A549 (cell line): ENCODE measurements at regions not wholly inside any gene's neighbourhood (a gene's known extent, or its start where the extent isn't known, plus 50 kb on each side); places are given as distances from the start of the nearest gene placed in this dataset.

ENCODE experiments used
- ATAC-seq, 2 experiments: fragments of 200-7000 bp in 1 of 2; fragments of >200 bp in 1 of 2; cut with Nextera tagmentation in 1 of 2; cut with Tn5 transposase in 1 of 2; 3 replicates each; pipeline versions ENCODE4 v1.8.0 to v1.9.1; 2018 to 2020; ENCODE audit warnings: mild to moderate bottlenecking in 1 of 2, moderate library complexity in 1 of 2
- CTCF ChIA-PET: fragments of 300-600 bp; sonication (Branson Sonifier 250); formaldehyde crosslinking; extraction: SDS; loops from one replicate; lab custom pipeline; 2021; ENCODE audit warnings: antibody characterized with exemption, inconsistent platforms; lab: Yijun Ruan, JAX
- POLR2A ChIA-PET: fragments of 350-600 bp; formaldehyde crosslinking; extraction: SDS; loops from one replicate; lab custom pipeline; 2021; ENCODE audit warnings: antibody characterized with exemption, inconsistent platforms; lab: Yijun Ruan, JAX
- DNase-seq, 2 experiments: peaks; one replicate each; pipeline versions ENCODE4 v3.0.0 to v3.0.0-alpha.2; 2011 to 2016; ENCODE audit warnings: low read depth in 1 of 2, low spot score in 1 of 2
- FAIRE-seq: peaks from 2 replicates; lab custom pipeline; 2011; peaks lifted over from hg19 to GRCh38; lab: Jason Lieb, UNC
- H3K27ac ChIP-seq, 2 experiments: fragments of >200 bp; sonication (Bioruptor Twin); formaldehyde crosslinking; 3 replicates each; pipeline ENCODE4 v1.5.1; 2016 to 2017
- H3K4me1 ChIP-seq: fragments of >200 bp; sonication (Bioruptor Twin); formaldehyde crosslinking; 3 replicates; pipeline ENCODE4 v1.6.1; 2016
- H3K4me2 ChIP-seq: fragments of >200 bp; sonication (Bioruptor Twin); formaldehyde crosslinking; 3 replicates; pipeline ENCODE4 v1.6.1; 2016
- H3K4me3 ChIP-seq: fragments of >200 bp; sonication (Bioruptor Twin); formaldehyde crosslinking; 3 replicates; pipeline ENCODE4 v1.5.1; 2016
- H3K9me3 ChIP-seq: fragments of >200 bp; sonication (Bioruptor Twin); formaldehyde crosslinking; 3 replicates; pipeline ENCODE4 v1.6.1; 2016
- BCL3 ChIP-seq: fragments of >200 bp; sonication (Bioruptor Twin); formaldehyde crosslinking; IDR thresholded peaks from 3 replicates; pipeline ENCODE4 v1.6.1; 2016
- BHLHE40 ChIP-seq: IDR thresholded peaks from 2 replicates; pipeline ENCODE4 v1.6.1; 2012; ENCODE audit warnings: low read depth, low read length, inconsistent platforms
- CBX2 ChIP-seq: fragments of 200-600 bp; sonication (generic); IDR thresholded peaks from 2 replicates; pipeline ENCODE4 v1.6.1; 2016; ENCODE audit warnings: low read depth, mild to moderate bottlenecking, borderline replicate concordance
- CBX8 ChIP-seq: fragments of 200-600 bp; sonication (generic); IDR thresholded peaks from 2 replicates; pipeline ENCODE4 v1.6.1; 2016
- CTCF ChIP-seq: fragments of >200 bp; sonication (Bioruptor Twin); formaldehyde crosslinking; IDR thresholded peaks from 3 replicates; pipeline ENCODE4 v1.5.1; 2016
- FOSB ChIP-seq: fragments of 250-450 bp; sonication (Bioruptor Pico); IDR thresholded peaks from 2 replicates; pipeline ENCODE4 v1.5.0; 2020; ENCODE audit warnings: mild to moderate bottlenecking, moderate library complexity
- FOXS1 ChIP-seq: fragments of 250-450 bp; sonication (Bioruptor Pico); IDR thresholded peaks from 2 replicates; pipeline ENCODE4 v1.5.0; 2020; ENCODE audit warnings: mild to moderate bottlenecking, moderate library complexity
- HDAC2 ChIP-seq: fragments of 200-600 bp; sonication (generic); IDR thresholded peaks from 2 replicates; pipeline ENCODE4 v1.6.1; 2016
- HOXA7 ChIP-seq: fragments of 250-450 bp; sonication (Bioruptor Pico); IDR thresholded peaks from 2 replicates; pipeline ENCODE4 v1.5.0; 2020; ENCODE audit warnings: mild to moderate bottlenecking, moderate library complexity
- HOXB13 ChIP-seq: fragments of 250-450 bp; sonication (Bioruptor Pico); IDR thresholded peaks from 2 replicates; pipeline ENCODE4 v1.5.0; 2020; ENCODE audit warnings: low read depth, mild to moderate bottlenecking, moderate library complexity
- HOXB5 ChIP-seq: fragments of 250-450 bp; sonication (Bioruptor Pico); IDR thresholded peaks from 2 replicates; pipeline ENCODE4 v1.5.0; 2020; ENCODE audit warnings: mild to moderate bottlenecking, moderate library complexity
- JUN ChIP-seq, 2 experiments: fragments of >200 bp; sonication (Bioruptor Twin); formaldehyde crosslinking; IDR thresholded peaks; 2 replicates in 1 of 2; 3 replicates in 1 of 2; pipeline ENCODE4 v1.6.1; 2016 to 2017
- JUNB ChIP-seq: fragments of >200 bp; sonication (Bioruptor Twin); formaldehyde crosslinking; IDR thresholded peaks from 2 replicates; pipeline ENCODE4 v1.6.1; 2016
- MAZ ChIP-seq: fragments of 150-350 bp; IDR thresholded peaks from 2 replicates; pipeline ENCODE4 v1.6.1; 2014; ENCODE audit warnings: antibody characterized with exemption, low read depth, low read length, borderline replicate concordance
- NFE2L2 ChIP-seq: fragments of 150-350 bp; conservative IDR thresholded peaks from 2 replicates; pipeline ENCODE4 v1.6.1; 2014; ENCODE audit warnings: low read length
- RAD21 ChIP-seq, 2 experiments: fragments of >200 bp in 1 of 2; sonication (Bioruptor Twin) in 1 of 2; formaldehyde crosslinking in 1 of 2; IDR thresholded peaks in 1 of 2; conservative IDR thresholded peaks in 1 of 2; 2 replicates in 1 of 2; 3 replicates in 1 of 2; pipeline ENCODE4 v1.6.1; 2012 to 2018; ENCODE audit warnings: inconsistent platforms in 1 of 2
- REST ChIP-seq: fragments of 200-600 bp; sonication (generic); IDR thresholded peaks from 2 replicates; pipeline ENCODE4 v1.6.1; 2016; ENCODE audit warnings: antibody characterized with exemption, mild to moderate bottlenecking, moderate library complexity
- RFX5 ChIP-seq: fragments of 450-650 bp; IDR thresholded peaks from 2 replicates; pipeline ENCODE4 v1.7.1; 2014; ENCODE audit warnings: antibody characterized with exemption, mild to moderate bottlenecking, moderate library complexity
- RNF2 ChIP-seq: fragments of 200-600 bp; sonication (generic); IDR thresholded peaks from 2 replicates; pipeline ENCODE4 v1.6.1; 2016; ENCODE audit warnings: low read depth, mild to moderate bottlenecking, antibody characterized with exemption, moderate library complexity, borderline replicate concordance
- TFCP2L1 ChIP-seq: fragments of 250-450 bp; sonication (Bioruptor Pico); IDR thresholded peaks from 2 replicates; pipeline ENCODE4 v1.5.0; 2021; ENCODE audit warnings: mild to moderate bottlenecking
- WGBS: methylation state at CpG from one replicate; pipeline ENCODE4 v1.1.6; 2017; ENCODE audit errors: missing lambda C conversion rate; 5-methylcytosine and 5-hydroxymethylcytosine counted together
- TF ChIP-seq, protein P1 (sequence below): fragments of 150-350 bp; IDR thresholded peaks from 2 replicates; pipeline ENCODE4 v1.6.1; 2014; ENCODE audit warnings: low read depth, mild to moderate bottlenecking, low read length

DNA sequence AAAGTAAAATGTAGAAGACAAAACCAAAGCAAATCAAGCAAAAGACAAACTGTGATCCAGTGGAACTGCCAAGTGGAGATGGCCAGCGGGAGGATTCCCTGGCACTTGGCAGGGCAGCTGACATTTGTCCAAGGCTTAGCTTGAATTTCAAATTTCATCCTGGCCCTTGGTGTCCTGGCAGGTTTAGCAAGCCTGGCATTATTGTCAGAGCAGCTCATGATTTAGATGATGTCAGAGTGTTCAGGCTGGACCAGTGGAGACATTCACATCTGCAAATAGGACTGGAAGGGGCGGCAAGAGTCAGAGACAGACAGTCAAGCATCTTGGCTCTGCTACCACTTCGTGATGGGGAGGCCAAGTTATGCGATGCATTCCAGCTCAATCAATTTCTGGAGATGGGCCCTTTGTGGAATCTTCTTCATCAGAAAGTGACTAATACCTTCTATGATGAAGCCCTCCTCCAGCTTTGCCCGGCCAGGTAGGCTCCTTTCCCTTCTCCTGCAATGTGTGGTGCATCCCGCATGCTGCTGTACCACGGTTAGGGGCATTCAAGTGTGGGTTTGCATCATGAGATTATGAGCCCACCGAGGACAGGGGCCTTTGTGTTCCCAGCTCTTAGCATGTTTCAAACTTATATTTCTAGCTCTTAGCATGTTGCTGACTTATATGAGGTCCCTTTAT lies 199.7 kb downstream of the ANKRD30B start:
- ChIA-PET POLR2A (no interaction called here), CTCF (no interaction called here)
- Histone ChIP-seq H3K9me3 (no peaks in the 10 kb centered on the region), H3K27ac (no peak overlapping the region), H3K4me3 (no peak overlapping the region), H3K4me2 (no peak overlapping the region), H3K4me1 (no peaks in the 10 kb centered on the region)
- 24% methylated on average over 8 of the region's 8 CpGs for WGBS
- FAIRE-seq (no peak), ATAC-seq (no peak), DNase-seq (no peak)
- TF ChIP-seq HOXB5 (CRISPR knock-in tag) = no peak
- no peak for TF ChIP-seq FOXS1 (CRISPR knock-in tag)
- no peak for TF ChIP-seq REST
- no peak for TF ChIP-seq HOXB13 (CRISPR knock-in tag)
- TF ChIP-seq HOXA7 (CRISPR knock-in tag) = no peak
- no peak for TF ChIP-seq RNF2

GRCh38 chr18:14948163-14948540 lies 200.2 kb downstream of the ANKRD30B start:
- POLR2A ChIA-PET = no interaction called here
- H3K9me3 ChIP-seq = no peaks in the 10 kb centered on the region
- no peak for ATAC-seq
- H3K4me3 ChIP-seq = no peak overlapping the region
- no peak for TF ChIP-seq MAZ
- TF ChIP-seq RFX5 = no peak
- no peak for TF ChIP-seq TFCP2L1 (CRISPR knock-in tag)
- TF ChIP-seq FOSB = no peak
- TF ChIP-seq JUN (IDR thresholded peaks at IDR 0.05) = no peak
- no peak for TF ChIP-seq BHLHE40
- TF ChIP-seq, protein P1, sequence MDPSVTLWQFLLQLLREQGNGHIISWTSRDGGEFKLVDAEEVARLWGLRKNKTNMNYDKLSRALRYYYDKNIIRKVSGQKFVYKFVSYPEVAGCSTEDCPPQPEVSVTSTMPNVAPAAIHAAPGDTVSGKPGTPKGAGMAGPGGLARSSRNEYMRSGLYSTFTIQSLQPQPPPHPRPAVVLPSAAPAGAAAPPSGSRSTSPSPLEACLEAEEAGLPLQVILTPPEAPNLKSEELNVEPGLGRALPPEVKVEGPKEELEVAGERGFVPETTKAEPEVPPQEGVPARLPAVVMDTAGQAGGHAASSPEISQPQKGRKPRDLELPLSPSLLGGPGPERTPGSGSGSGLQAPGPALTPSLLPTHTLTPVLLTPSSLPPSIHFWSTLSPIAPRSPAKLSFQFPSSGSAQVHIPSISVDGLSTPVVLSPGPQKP = no peak
- no peak for TF ChIP-seq CBX8
- TF ChIP-seq CBX2 = no peak
- no peak for TF ChIP-seq REST
- TF ChIP-seq CTCF = no peak
- TF ChIP-seq BCL3 = no peak
- no peak for TF ChIP-seq HDAC2
- no peak for TF ChIP-seq JUNB
- TF ChIP-seq RAD21 (conservative IDR thresholded peaks at IDR 0.05 in 1 of 2, IDR thresholded peaks at IDR 0.05 in 1 of 2) = no peak
- TF ChIP-seq NFE2L2 = no peak
- H3K4me2 ChIP-seq = no peak overlapping the region
- no peak for DNase-seq
- FAIRE-seq = no peak
- H3K27ac ChIP-seq = no peak overlapping the region
- H3K4me1 ChIP-seq = no peaks in the 10 kb centered on the region
- CTCF ChIA-PET = no interaction called here
- 0% methylated on average over 3 of the region's 3 CpGs for WGBS
